ENCODE measurements at regions not wholly inside any gene's neighbourhood (a gene's known extent, or its start where the extent isn't known, plus 50 kb on each side); places are given as distances from the start of the nearest gene placed in this dataset.
"Not testable (repeated sequence)": the region's sequence is repeated elsewhere in the genome, so short reads cannot be mapped to it uniquely, and the experiment has no call there.

DNA sequence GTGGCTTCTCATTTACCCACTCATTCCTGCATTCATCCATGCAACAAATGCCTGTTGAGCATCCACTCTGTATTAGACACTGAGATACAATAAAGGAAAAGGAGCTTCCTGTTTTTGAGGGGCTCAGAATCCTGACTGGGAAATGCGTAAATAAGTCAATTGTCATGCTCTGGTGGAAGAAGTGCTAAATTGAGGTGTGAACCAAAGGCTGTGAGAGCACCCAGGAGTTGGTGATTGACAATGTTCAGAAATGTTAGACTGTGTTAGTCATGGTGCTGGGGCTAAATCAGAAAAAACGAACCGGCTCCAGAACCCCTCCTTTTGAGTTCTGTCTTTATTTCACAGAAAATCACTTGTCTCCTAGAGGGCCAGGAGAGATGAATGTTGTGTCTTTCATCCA is 558.6 kb upstream of the SGCD start:
- Mint-ChIP-seq H3K9me3 (peaks cover 2% of the 10 kb centered on the region), H3K36me3 (ENCODE audit: low read depth) (no peaks in the 10 kb centered on the region), H3K27ac (no peak overlapping the region), H3K4me1 (ENCODE audit: low read depth) (no peaks in the 10 kb centered on the region), H3K4me3 (no peak overlapping the region), H3K27me3 (no peaks in the 10 kb centered on the region)
- no peak for DNase-seq

DNA sequence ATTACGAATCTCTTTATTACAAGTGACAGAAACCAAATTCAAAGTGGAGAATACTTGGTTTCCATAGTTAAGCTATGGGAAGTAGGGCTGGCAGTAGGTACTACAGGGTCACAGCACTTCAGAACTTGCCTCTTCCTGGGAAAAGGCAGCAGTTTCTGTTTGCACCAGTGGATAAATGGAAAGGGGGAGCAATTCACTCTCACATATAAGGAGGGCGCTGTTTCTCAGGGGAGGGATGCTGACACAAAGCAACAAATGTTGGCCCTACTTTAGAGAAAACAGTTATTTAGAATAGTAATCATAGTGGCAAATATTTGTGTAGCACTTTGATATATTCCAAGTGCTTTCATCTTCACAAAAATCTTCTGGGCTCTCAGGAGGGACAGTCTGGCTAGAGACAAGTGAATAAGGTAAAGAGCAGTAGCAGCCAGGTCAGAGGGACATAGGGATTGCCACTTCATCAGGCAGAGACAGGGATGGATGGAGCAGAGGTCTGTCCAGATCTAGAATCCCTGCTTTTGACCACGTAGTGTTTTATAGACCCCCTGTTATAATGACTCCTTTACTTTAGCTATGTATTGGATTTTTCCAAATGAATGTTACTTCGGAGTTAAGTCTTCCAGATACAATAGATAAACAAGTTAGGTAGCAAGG is 554.8 kb upstream of the SGCD start:
- no peaks in the 10 kb centered on the region for H3K27me3 Mint-ChIP-seq
- H3K4me3 Mint-ChIP-seq: no peak overlapping the region
- H3K27ac Mint-ChIP-seq: no peak overlapping the region
- no peak for DNase-seq
- H3K9me3 Mint-ChIP-seq: no peaks in the 10 kb centered on the region
- H3K36me3 Mint-ChIP-seq (ENCODE audit: low read depth): no peaks in the 10 kb centered on the region
- H3K4me1 Mint-ChIP-seq (ENCODE audit: low read depth): no peaks in the 10 kb centered on the region

DNA sequence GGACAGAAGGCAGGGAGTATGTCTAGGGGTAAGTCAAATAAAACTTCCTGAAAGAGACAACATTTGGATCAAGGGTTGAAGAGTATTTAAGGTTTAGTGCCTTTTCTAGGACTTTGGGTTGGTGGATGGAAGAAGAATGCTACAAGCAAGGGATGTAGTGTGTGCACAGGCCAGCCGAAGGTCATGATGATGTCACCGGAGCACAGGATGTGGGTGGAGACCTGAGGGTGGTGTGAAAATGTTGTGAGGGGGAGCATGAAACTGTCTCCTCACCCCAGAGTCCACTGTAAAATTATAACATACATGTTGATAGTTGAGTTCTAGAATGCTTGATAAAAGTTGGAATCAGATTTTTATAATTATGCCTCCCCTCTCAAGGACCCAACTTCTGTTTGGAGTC is 553.3 kb upstream of the SGCD start:
- Mint-ChIP-seq H3K27me3 (no peaks in the 10 kb centered on the region), H3K9me3 (no peaks in the 10 kb centered on the region), H3K36me3 (ENCODE audit: low read depth) (no peaks in the 10 kb centered on the region), H3K4me1 (ENCODE audit: low read depth) (no peaks in the 10 kb centered on the region), H3K4me3 (no peak overlapping the region), H3K27ac (no peak overlapping the region)
- DNase-seq: no peak

DNA sequence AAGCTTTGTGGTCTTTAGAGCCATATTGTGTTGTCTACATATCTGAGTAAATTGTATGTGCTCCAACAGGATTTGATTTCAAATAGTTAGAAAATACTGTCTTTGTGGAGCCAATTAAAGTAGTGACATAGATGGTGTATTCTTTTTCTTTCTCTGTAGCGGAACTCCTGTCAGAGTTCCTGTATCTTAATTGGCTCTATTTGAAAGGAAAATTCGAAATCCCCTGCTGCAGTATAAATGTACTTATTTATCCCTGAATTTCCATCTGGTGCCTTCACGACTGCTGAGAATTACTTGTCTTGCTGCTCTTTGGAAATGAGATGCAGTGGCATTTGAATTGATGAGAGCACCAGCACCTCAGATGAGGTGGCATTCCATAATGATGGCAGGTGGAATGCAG is 546.7 kb upstream of the SGCD start:
- H3K27ac Mint-ChIP-seq: no peak overlapping the region
- H3K4me3 Mint-ChIP-seq: no peak overlapping the region
- H3K27me3 Mint-ChIP-seq: peaks cover 3% of the 10 kb centered on the region
- H3K9me3 Mint-ChIP-seq: no peaks in the 10 kb centered on the region
- no peak for DNase-seq
- H3K36me3 Mint-ChIP-seq (ENCODE audit: low read depth): no peaks in the 10 kb centered on the region
- no peaks in the 10 kb centered on the region for H3K4me1 Mint-ChIP-seq (ENCODE audit: low read depth)

DNA sequence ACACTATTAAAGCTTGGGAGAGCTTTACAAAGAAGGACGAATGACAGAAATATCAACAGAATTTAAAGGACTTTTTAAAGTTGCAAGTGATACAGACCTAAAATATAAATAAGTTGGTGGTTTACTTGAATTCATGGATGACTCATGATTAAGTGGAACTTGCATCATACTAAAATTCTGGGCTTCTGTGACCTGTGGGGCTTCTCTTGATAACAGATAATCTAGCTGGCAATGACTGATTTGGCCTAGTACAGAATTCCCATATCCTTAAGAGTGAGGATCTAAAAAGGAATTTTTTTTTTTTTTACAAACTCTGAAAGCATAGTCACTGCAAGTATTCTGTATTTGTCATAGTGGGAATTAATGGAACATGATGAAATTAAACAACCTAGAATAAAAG is 543.7 kb upstream of the SGCD start:
- Mint-ChIP-seq H3K4me3 (no peak overlapping the region), H3K9me3 (no peaks in the 10 kb centered on the region), H3K27ac (no peak overlapping the region), H3K36me3 (ENCODE audit: low read depth) (no peaks in the 10 kb centered on the region), H3K4me1 (ENCODE audit: low read depth) (no peaks in the 10 kb centered on the region), H3K27me3 (peaks cover 3% of the 10 kb centered on the region)
- no peak for DNase-seq

DNA sequence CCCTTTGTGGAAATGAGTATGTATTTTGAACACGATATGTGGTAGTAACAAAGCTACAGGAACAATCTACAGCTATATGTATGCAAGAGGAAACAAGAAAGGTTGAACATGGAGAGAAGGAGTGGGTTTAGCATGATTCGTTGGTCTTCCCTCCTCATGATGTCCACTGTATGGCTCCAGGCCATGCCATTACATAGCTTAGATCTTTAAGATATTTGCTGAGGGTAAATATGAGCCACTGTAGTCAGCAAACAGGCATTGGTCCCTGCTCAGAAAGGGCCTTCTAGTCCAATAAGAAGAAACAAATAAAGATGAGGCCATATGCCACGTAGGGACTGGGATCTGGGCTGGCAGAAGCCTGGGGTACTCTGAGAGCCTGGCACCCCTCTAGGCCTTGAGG is 543.2 kb upstream of the SGCD start:
- Mint-ChIP-seq H3K4me1 (ENCODE audit: low read depth) (no peaks in the 10 kb centered on the region), H3K4me3 (no peak overlapping the region), H3K36me3 (ENCODE audit: low read depth) (no peaks in the 10 kb centered on the region), H3K27ac (no peak overlapping the region), H3K9me3 (no peaks in the 10 kb centered on the region), H3K27me3 (peaks cover 3% of the 10 kb centered on the region)
- DNase-seq: no peak

DNA sequence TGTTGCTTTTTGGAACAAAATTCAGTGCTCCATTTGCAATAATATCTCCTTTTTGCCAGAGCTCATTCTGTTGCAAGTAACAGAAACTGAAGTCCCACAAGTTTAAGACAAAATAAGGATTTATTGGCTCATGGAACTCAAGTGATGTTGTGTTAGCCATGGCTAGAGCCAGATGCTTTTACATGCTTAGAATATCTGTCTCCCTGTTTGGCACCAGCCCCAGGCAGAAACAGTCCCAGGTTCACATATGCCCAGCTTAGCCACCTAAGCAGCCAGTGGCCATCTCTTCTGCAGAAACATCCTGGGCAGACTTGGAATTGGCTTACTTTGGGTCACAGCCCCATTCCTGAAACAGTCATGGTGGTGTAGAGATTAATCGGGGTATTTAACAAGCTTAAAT is 540.9 kb upstream of the SGCD start:
- no peak for DNase-seq
- no peak overlapping the region for H3K27ac Mint-ChIP-seq
- peaks cover 4% of the 10 kb centered on the region for H3K9me3 Mint-ChIP-seq
- H3K36me3 Mint-ChIP-seq (ENCODE audit: low read depth): no peaks in the 10 kb centered on the region
- no peaks in the 10 kb centered on the region for H3K4me1 Mint-ChIP-seq (ENCODE audit: low read depth)
- no peak overlapping the region for H3K4me3 Mint-ChIP-seq
- H3K27me3 Mint-ChIP-seq: peaks cover 3% of the 10 kb centered on the region

DNA sequence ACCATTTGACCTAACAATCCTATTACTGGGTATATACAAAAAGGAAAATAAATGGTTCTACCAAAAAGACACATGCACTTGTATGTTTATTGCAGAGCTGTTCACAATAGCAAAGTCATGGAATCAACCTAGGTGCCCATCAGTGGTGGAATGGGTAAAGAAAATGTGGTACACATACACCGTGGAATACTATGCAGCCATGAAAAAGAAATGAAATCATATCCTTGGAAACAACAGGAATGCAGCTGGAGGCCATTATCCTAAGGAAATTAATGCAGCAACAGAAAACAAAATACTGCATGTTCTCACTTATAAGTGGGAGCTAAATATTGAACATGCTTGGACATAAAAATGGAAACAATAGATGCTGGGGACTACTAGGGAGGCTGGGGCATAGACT is 534.1 kb upstream of the SGCD start:
- Mint-ChIP-seq H3K27me3 (no peaks in the 10 kb centered on the region), H3K27ac (no peak overlapping the region), H3K9me3 (peaks cover 21% of the 10 kb centered on the region), H3K4me3 (no peak overlapping the region), H3K36me3 (ENCODE audit: low read depth) (no peaks in the 10 kb centered on the region), H3K4me1 (ENCODE audit: low read depth) (no peaks in the 10 kb centered on the region)
- DNase-seq: no peak

DNA sequence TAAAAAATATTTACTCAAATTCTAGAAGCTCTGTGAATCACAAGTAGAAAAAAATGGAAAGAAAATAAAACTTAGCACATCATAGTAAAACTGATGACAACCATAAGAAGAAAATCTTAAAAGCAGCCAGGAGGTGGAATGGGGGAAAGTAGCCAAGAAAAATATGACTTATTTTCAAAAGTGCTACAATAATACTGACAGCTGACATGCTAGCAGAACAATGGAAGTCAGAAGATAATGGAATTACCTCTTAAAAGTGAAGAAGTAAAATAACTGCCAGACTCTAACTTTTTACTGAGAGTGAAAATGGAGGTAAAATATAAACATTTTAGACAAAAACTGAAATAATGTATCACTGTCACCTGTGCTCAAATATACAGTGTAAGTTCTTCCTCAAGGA is 532.2 kb upstream of the SGCD start:
- H3K36me3 Mint-ChIP-seq (ENCODE audit: low read depth): no peaks in the 10 kb centered on the region
- H3K27ac Mint-ChIP-seq: no peak overlapping the region
- DNase-seq: no peak
- H3K4me3 Mint-ChIP-seq: no peak overlapping the region
- no peaks in the 10 kb centered on the region for H3K27me3 Mint-ChIP-seq
- no peaks in the 10 kb centered on the region for H3K4me1 Mint-ChIP-seq (ENCODE audit: low read depth)
- peaks cover 21% of the 10 kb centered on the region for H3K9me3 Mint-ChIP-seq

DNA sequence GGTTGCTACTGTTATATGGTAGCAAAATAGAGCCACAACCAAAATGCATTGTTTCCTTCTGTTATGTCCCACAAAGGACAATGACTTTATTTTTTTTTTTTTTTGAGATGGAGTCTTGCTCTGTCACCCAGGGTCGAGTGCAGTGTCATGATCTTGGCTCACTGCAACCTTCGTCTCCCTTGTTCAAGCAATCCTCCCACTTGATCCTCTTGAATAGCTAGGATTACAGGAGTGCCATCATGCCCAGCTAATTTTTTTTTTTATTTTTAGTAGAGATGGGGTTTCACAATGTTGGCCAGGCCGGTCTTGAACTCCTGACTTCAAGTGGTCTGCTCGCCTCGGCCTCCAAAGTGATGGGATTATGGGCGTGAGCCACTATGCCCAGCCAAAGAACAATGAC is 527.7 kb upstream of the SGCD start:
- Mint-ChIP-seq H3K27ac (no peak overlapping the region), H3K4me1 (ENCODE audit: low read depth) (no peaks in the 10 kb centered on the region), H3K36me3 (ENCODE audit: low read depth) (no peaks in the 10 kb centered on the region)

DNA sequence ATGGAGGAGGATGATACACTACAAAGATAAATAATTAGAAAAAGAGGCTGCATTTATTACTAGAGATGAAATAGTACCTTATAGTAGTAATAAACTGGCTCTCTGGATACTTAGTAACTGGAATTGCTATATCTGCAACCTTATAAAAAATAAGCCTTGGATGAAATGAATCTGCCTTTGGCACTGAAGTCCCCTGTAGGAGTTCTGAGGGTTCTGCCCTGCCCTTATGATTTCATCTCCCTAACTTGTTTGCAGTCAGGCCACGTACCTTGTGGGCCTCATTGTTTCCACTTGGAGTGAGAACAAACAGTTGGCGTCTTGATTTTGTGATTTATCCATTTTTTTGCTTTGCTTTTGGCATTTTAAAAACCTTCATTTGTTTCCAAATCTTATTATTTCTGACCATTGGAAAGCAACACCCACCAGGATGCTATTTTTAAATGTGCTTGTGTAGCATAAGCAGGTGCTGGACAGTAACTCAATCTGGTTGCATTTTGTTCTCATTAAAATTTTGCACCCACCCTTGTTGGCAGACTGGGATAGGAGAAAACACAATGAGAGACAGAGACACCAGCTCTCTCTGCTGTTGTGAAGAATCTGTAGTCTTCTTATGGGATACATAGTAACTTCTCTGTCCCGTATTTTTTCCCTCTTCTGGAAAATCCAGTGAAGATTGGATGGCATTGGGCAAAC is 518.9 kb upstream of the SGCD start:
- no peak overlapping the region for H3K4me3 Mint-ChIP-seq
- H3K27me3 Mint-ChIP-seq: no peaks in the 10 kb centered on the region
- no peaks in the 10 kb centered on the region for H3K9me3 Mint-ChIP-seq
- no peak overlapping the region for H3K27ac Mint-ChIP-seq
- no peak for DNase-seq
- H3K4me1 Mint-ChIP-seq (ENCODE audit: low read depth): no peaks in the 10 kb centered on the region
- no peaks in the 10 kb centered on the region for H3K36me3 Mint-ChIP-seq (ENCODE audit: low read depth)

More for the DNA sequence above, 527.7 kb upstream of the SGCD start:
- Mint-ChIP-seq H3K4me3 (no peak overlapping the region), H3K27me3 (no peaks in the 10 kb centered on the region), H3K9me3 (peaks cover 10% of the 10 kb centered on the region)
- DNase-seq: no peak

DNA sequence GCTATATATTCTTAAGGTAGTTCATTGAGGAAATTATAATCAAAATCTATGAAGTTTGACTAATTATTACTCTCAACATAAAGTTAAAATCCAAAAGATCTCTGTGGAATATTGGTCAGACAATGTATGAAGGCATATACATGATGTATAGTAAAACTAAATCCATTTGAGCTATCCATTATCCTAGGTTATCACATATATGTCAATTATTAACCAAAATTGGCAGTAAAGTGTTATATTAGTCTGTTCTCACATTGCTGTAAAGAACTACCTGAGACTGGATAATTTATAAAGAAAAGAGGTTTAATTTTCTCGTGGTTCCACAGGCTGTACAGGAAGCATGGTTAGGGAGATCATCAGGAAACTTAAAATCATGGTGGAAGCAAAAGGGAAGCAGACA is 511.7 kb upstream of the SGCD start:
- Mint-ChIP-seq H3K36me3 (ENCODE audit: low read depth) (no peaks in the 10 kb centered on the region), H3K4me1 (ENCODE audit: low read depth) (no peaks in the 10 kb centered on the region), H3K9me3 (no peaks in the 10 kb centered on the region), H3K27me3 (peaks cover 3% of the 10 kb centered on the region), H3K27ac (no peak overlapping the region), H3K4me3 (no peak overlapping the region)
- no peak for DNase-seq

DNA sequence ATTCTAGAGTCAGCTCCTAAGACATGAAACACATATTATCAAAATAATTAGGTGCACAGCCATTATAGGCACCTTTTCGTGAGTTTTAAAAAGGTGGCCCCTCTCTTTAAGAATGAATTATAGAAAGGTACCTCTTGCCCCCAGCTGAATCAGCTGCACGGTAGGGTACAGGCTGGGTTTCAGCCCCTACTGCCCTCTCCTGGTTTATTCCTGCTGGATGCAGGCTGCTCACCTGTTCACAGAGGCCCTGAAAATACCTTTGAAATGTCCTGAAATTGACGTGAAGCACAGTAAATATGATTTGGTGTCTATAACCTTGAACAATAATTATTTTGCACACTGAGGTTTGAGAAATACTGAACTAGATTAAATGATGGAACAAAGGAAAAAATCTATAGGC is 504.8 kb upstream of the SGCD start:
- Mint-ChIP-seq H3K27ac (no peak overlapping the region), H3K4me3 (no peak overlapping the region), H3K36me3 (ENCODE audit: low read depth) (no peaks in the 10 kb centered on the region), H3K27me3 (peaks cover 3% of the 10 kb centered on the region), H3K4me1 (ENCODE audit: low read depth) (no peaks in the 10 kb centered on the region), H3K9me3 (no peaks in the 10 kb centered on the region)
- no peak for DNase-seq

DNA sequence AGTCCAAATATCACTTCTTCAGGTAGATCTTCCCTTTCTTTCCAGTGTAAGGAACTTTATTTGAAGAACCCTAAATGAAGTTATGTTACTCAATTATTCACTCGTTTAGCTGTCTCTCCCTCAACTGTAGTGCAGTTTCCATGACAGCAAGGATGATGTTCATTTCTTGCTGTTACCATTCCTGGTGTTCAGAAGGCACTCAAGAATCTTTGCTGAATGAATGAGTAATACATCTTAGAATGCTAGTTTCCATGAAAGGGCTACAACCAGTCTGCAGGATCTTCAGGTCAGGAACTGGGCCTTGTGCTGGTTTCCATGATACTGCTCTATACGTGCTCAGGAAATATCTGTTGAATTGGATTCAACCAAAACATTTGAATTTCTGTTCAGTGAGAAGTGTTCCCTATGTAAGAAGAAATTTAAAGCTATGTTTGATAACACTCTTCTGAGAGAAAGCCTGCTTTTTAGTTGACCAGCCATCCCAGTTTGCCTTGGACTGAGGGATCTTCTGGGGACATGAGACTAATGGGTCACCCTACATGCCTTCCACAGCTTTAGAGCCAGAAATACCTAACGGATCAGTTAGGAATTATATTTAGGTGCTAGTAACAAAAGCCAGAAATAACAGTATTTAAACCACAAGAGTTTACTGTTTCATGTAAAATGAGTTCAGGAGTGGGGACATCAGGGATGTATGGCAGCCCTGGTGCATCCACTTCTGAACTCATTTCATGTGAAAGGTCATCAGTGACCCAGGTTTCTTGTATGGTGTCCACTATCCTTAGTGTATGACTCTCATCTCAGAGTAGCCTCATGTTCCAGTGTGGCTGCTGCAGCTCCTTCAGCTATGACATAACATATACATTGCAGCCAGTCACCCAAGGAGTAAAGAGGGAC is 500.1 kb upstream of the SGCD start:
- no peaks in the 10 kb centered on the region for H3K9me3 Mint-ChIP-seq
- H3K27me3 Mint-ChIP-seq: no peaks in the 10 kb centered on the region
- H3K27ac Mint-ChIP-seq: no peak overlapping the region
- DNase-seq: no peak
- H3K4me3 Mint-ChIP-seq: no peak overlapping the region
- H3K36me3 Mint-ChIP-seq (ENCODE audit: low read depth): no peaks in the 10 kb centered on the region
- H3K4me1 Mint-ChIP-seq (ENCODE audit: low read depth): peaks cover 4% of the 10 kb centered on the region

DNA sequence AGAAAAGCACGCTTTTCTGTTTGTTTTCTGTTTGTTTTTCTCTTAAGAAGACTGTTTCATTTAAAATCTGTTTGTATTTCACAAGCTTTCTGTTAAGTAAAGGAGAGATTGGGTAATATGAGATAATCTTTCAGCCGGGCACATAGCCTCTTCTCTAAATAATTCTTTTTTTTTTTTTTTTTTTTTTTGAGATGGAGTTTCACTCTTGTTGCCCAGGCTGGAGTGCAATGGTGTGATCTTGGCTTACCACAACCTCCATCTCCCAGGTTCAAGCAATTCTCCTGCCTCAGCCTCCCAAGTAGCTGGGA is 499.5 kb upstream of the SGCD start:
- H3K27me3 Mint-ChIP-seq; H3K4me3 Mint-ChIP-seq; H3K9me3 Mint-ChIP-seq; H3K4me1 Mint-ChIP-seq (ENCODE audit: low read depth); H3K27ac Mint-ChIP-seq; H3K36me3 Mint-ChIP-seq (ENCODE audit: low read depth); DNase-seq: not testable (repeated sequence)
